Fibroblast of lung (primary cell): ENCODE measurements at regions not wholly inside any gene's neighbourhood (a gene's known extent, or its start where the extent isn't known, plus 50 kb on each side); places are given as distances from the start of the nearest gene placed in this dataset.

ENCODE experiments used
- DNase-seq, 2 donors: peaks; one replicate each; pipeline versions ENCODE4 v3.0.0 to v3.0.0-alpha.2; 2010; ENCODE audit warnings: low read depth in 2 of 2
- H2AFZ ChIP-seq: 2 replicates; pipeline ENCODE4 v1.5.1; 2012; ENCODE audit warnings: low read length, control low read depth, inconsistent platforms
- H3K27ac ChIP-seq: 2 replicates; pipeline ENCODE4 v1.5.1; 2011; ENCODE audit warnings: low read length, control low read depth; ENCODE audit not compliant: insufficient read depth
- H3K27me3 ChIP-seq: 2 replicates; pipeline ENCODE4 v1.5.1; 2011; ENCODE audit warnings: mild to moderate bottlenecking, low read length; ENCODE audit not compliant: control insufficient read depth, insufficient read depth
- H3K36me3 ChIP-seq: 2 replicates; pipeline ENCODE4 v1.5.1; 2011; ENCODE audit warnings: low read length; ENCODE audit not compliant: control insufficient read depth, insufficient read depth
- H3K4me1 ChIP-seq: 2 replicates; pipeline ENCODE4 v1.5.1; 2011; ENCODE audit warnings: low read length; ENCODE audit not compliant: control insufficient read depth, insufficient read depth; ENCODE audit errors: extremely low read depth
- H3K4me2 ChIP-seq: 2 replicates; pipeline ENCODE4 v1.5.1; 2011; ENCODE audit warnings: low read length, control low read depth; ENCODE audit not compliant: insufficient read depth; ENCODE audit errors: extremely low read depth
- H3K4me3 ChIP-seq, 4 experiments: fragments of 200-600 bp in 1 of 4; sonication (generic) in 1 of 4; replicated peaks in 1 of 4; 2 replicates each; pipeline ENCODE4 v1.5.1; 2011 to 2016; ENCODE audit warnings: low read length in 4 of 4, low read depth in 3 of 4, mild to moderate bottlenecking in 3 of 4, control low read depth in 2 of 4, inconsistent platforms in 1 of 4, mixed read lengths in 1 of 4; ENCODE audit not compliant: insufficient read depth in 1 of 4; ENCODE audit errors: control extremely low read depth in 1 of 4
- H3K79me2 ChIP-seq: 2 replicates; pipeline ENCODE4 v1.5.1; 2012; ENCODE audit warnings: mild to moderate bottlenecking, low read length, inconsistent platforms; ENCODE audit not compliant: control insufficient read depth, insufficient read depth
- H3K9ac ChIP-seq: 2 replicates; pipeline ENCODE4 v1.5.1; 2011; ENCODE audit warnings: mild to moderate bottlenecking, low read length, control low read depth; ENCODE audit not compliant: insufficient read depth
- H3K9me3 ChIP-seq: 2 replicates; pipeline ENCODE4 v1.5.1; 2012; ENCODE audit warnings: low read depth, low read length; ENCODE audit not compliant: control insufficient read depth, insufficient read depth
- H4K20me1 ChIP-seq: 2 replicates; pipeline ENCODE4 v1.5.1; 2011; ENCODE audit warnings: low read length; ENCODE audit not compliant: control insufficient read depth, insufficient read depth; ENCODE audit errors: extremely low read depth
- CTCF ChIP-seq, 2 donors: IDR thresholded peaks in 1 of 2; conservative IDR thresholded peaks in 1 of 2; 1 replicate in 1 of 2; 2 replicates in 1 of 2; pipeline ENCODE4 v1.5.1; 2011 to 2012; ENCODE audit warnings: low read length in 2 of 2, control low read depth in 1 of 2, inconsistent platforms in 1 of 2, low read depth in 1 of 2, mild to moderate bottlenecking in 1 of 2
- EZH2 ChIP-seq: IDR thresholded peaks from 2 replicates; pipeline ENCODE4 v1.5.1; 2012; ENCODE audit warnings: low read length, control low read depth, mild to moderate bottlenecking; ENCODE audit errors: missing control alignments

- TF ChIP-seq CTCF (conservative IDR thresholded peaks at IDR 0.05 in 1 of 2, IDR thresholded peaks at IDR 0.05 in 1 of 2; ENCODE audit: low read depth in 1 of 2, low read length in 2 of 2): no peak
- no peak for TF ChIP-seq EZH2
- Histone ChIP-seq H3K4me3 (no peak overlapping the region), H3K4me2 (no peak overlapping the region), H4K20me1 (no peaks in the 10 kb centered on the region), H3K27ac (no peak overlapping the region), H3K27me3 (no peaks in the 10 kb centered on the region), H3K4me1 (no peaks in the 10 kb centered on the region), H3K9me3 (no peaks in the 10 kb centered on the region), H3K79me2 (no peaks in the 10 kb centered on the region), H2AFZ (no peak overlapping the region), H3K9ac (no peak overlapping the region), H3K36me3 (no peaks in the 10 kb centered on the region)
- DNase-seq: no peak
These were observed 721.7 kb downstream of the JRKL start for GRCh38 chr11:97111559-97111958.

- Histone ChIP-seq H3K79me2 (no peaks in the 10 kb centered on the region), H4K20me1 (no peaks in the 10 kb centered on the region), H3K9ac (no peak overlapping the region), H3K9me3 (no peaks in the 10 kb centered on the region), H3K4me1 (no peaks in the 10 kb centered on the region), H3K27me3 (no peaks in the 10 kb centered on the region), H2AFZ (no peak overlapping the region), H3K36me3 (no peaks in the 10 kb centered on the region), H3K4me2 (no peak overlapping the region), H3K4me3 (no peak overlapping the region), H3K27ac (no peak overlapping the region)
- no peak for TF ChIP-seq EZH2
- no peak for TF ChIP-seq CTCF (conservative IDR thresholded peaks at IDR 0.05 in 1 of 2, IDR thresholded peaks at IDR 0.05 in 1 of 2; ENCODE audit: low read depth in 1 of 2, low read length in 2 of 2)
- no peak for DNase-seq
These were observed 728.9 kb downstream of the JRKL start for GRCh38 chr11:97118614-97119200.

GRCh38 chr11:97123237-97123636 lies 733.4 kb downstream of the JRKL start:
- H3K9me3 ChIP-seq: no peaks in the 10 kb centered on the region
- no peak overlapping the region for H3K4me2 ChIP-seq
- H3K27ac ChIP-seq: no peak overlapping the region
- no peaks in the 10 kb centered on the region for H3K36me3 ChIP-seq
- no peak overlapping the region for H3K9ac ChIP-seq
- DNase-seq: no peak
- H3K79me2 ChIP-seq: no peaks in the 10 kb centered on the region
- no peaks in the 10 kb centered on the region for H4K20me1 ChIP-seq
- no peak for TF ChIP-seq EZH2
- no peak overlapping the region for H3K4me3 ChIP-seq
- H3K4me1 ChIP-seq: no peaks in the 10 kb centered on the region
- H3K27me3 ChIP-seq: no peaks in the 10 kb centered on the region
- H2AFZ ChIP-seq: no peak overlapping the region
